ENCODE measurements at regions not wholly inside any gene's neighbourhood (a gene's known extent, or its start where the extent isn't known, plus 50 kb on each side); places are given as distances from the start of the nearest gene placed in this dataset.

GRCh38 chr4:177975315-177975987 is 533.2 kb upstream of the AGA start:
- H3K4me3 ChIP-seq (ENCODE audit: low read length), result no peak overlapping the region
- WGBS (ENCODE audit: extremely low coverage, insufficient coverage, low lambda C conversion rate), result no CpG with 5 or more reads among the region's 2 CpGs
- no peak overlapping the region for H3K27ac ChIP-seq (ENCODE audit: low read depth, low read length)

DNA sequence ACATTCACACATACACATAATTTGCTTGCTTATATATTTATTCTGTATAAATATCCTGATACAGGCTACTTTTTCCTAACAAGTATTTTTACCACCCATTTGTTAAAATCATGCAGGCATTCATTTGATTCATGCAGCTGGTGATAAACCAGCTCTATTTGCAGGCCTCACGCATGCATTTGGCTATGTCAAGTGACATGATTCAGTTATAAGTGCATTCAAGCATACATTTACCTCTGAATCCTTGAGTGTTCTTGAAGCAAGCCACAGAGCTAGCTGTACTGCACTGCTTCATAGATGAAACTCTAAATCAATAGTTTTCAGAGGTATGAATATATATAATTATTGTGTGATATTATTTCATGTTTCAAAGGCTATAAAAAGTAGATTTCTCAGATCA is 544.0 kb upstream of the AGA start:
- WGBS (ENCODE audit: extremely low coverage, insufficient coverage, low lambda C conversion rate), result no CpG with 5 or more reads among the region's 1 CpG
- H3K36me3 ChIP-seq (ENCODE audit: control insufficient read depth, insufficient read depth, low read length), result no peaks in the 10 kb centered on the region
- no peak overlapping the region for H3K18ac ChIP-seq (ENCODE audit: low read length)
- no peak overlapping the region for H3K9ac ChIP-seq (ENCODE audit: low read length)
- H3K23ac ChIP-seq (ENCODE audit: low read length), result no peak overlapping the region
- no peak for DNase-seq
- H3K56ac ChIP-seq (ENCODE audit: low read length), result no peak overlapping the region
- no peak overlapping the region for H2BK5ac ChIP-seq (ENCODE audit: low read length)
- H3K4me1 ChIP-seq (ENCODE audit: control insufficient read depth, low read depth, low read length), result no peaks in the 10 kb centered on the region
- no peak overlapping the region for H3K27ac ChIP-seq (ENCODE audit: low read depth, low read length)
- H3K79me1 ChIP-seq (ENCODE audit: low read length), result no peaks in the 10 kb centered on the region
- no peak overlapping the region for H4K5ac ChIP-seq (ENCODE audit: low read length)
- no peak overlapping the region for H3K4me2 ChIP-seq (ENCODE audit: low read length)
- no peak overlapping the region for H3K4ac ChIP-seq (ENCODE audit: low read depth, low read length)
- H2AK5ac ChIP-seq (ENCODE audit: low read length), result no peak overlapping the region
- no peak overlapping the region for H4K8ac ChIP-seq (ENCODE audit: low read depth, low read length)
- H2BK120ac ChIP-seq (ENCODE audit: low read depth, low read length), result no peak overlapping the region
- no peaks in the 10 kb centered on the region for H3K27me3 ChIP-seq (ENCODE audit: insufficient read depth, low read length, poor library complexity)
- no peak overlapping the region for H2BK15ac ChIP-seq (replicated peaks; ENCODE audit: low read depth)
- no peaks in the 10 kb centered on the region for H3K79me2 ChIP-seq (ENCODE audit: control insufficient read depth, insufficient read depth, low read length)
- H3K4me3 ChIP-seq (ENCODE audit: low read length), result no peak overlapping the region

More at GRCh38 chr4:177975315-177975987, 533.2 kb upstream of the AGA start:
- Histone ChIP-seq H2BK120ac (ENCODE audit: low read depth, low read length) (no peak overlapping the region), H2BK15ac (replicated peaks; ENCODE audit: low read depth) (no peak overlapping the region), H3K4ac (ENCODE audit: low read depth, low read length) (no peak overlapping the region), H3K4me1 (ENCODE audit: control insufficient read depth, low read depth, low read length) (no peaks in the 10 kb centered on the region), H4K8ac (ENCODE audit: low read depth, low read length) (no peak overlapping the region), H2BK5ac (ENCODE audit: low read length) (no peak overlapping the region), H3K9ac (ENCODE audit: low read length) (no peak overlapping the region), H3K27me3 (ENCODE audit: insufficient read depth, low read length, poor library complexity) (no peaks in the 10 kb centered on the region), H3K36me3 (ENCODE audit: control insufficient read depth, insufficient read depth, low read length) (no peaks in the 10 kb centered on the region), H3K4me2 (ENCODE audit: low read length) (no peak overlapping the region), H4K5ac (ENCODE audit: low read length) (no peak overlapping the region), H3K18ac (ENCODE audit: low read length) (no peak overlapping the region), H3K23ac (ENCODE audit: low read length) (no peak overlapping the region), H3K79me1 (ENCODE audit: low read length) (no peaks in the 10 kb centered on the region), H3K79me2 (ENCODE audit: control insufficient read depth, insufficient read depth, low read length) (no peaks in the 10 kb centered on the region), H2AK5ac (ENCODE audit: low read length) (no peak overlapping the region), H3K56ac (ENCODE audit: low read length) (no peak overlapping the region)
- no peak for DNase-seq

DNA sequence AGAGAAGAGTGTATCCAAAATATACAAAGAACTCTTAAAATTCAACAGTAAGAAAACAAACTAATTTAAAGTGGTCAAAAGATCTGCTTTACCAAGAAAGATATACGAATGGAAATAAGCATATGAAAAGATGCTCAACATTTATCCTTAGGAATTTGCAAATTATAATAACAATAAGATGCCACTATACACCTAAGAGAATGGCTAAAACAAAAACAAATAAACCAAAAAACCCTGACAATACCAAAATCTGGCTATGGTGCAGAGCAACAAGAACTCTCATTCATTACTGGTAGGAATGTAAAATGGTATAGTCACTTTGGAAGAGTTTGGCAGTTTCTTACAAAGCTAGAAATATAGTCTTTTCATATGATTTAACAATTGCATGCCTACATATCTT is 545.7 kb upstream of the AGA start:
- Histone ChIP-seq H4K8ac (ENCODE audit: low read depth, low read length) (no peak overlapping the region), H2BK120ac (ENCODE audit: low read depth, low read length) (no peak overlapping the region), H3K4me3 (ENCODE audit: low read length) (no peak overlapping the region), H3K27me3 (ENCODE audit: insufficient read depth, low read length, poor library complexity) (no peaks in the 10 kb centered on the region), H3K27ac (ENCODE audit: low read depth, low read length) (no peak overlapping the region), H3K36me3 (ENCODE audit: control insufficient read depth, insufficient read depth, low read length) (no peaks in the 10 kb centered on the region), H3K79me1 (ENCODE audit: low read length) (no peaks in the 10 kb centered on the region), H3K4me2 (ENCODE audit: low read length) (no peak overlapping the region), H3K4ac (ENCODE audit: low read depth, low read length) (no peak overlapping the region), H3K79me2 (ENCODE audit: control insufficient read depth, insufficient read depth, low read length) (no peaks in the 10 kb centered on the region), H4K5ac (ENCODE audit: low read length) (no peak overlapping the region), H3K9ac (ENCODE audit: low read length) (no peak overlapping the region), H2BK15ac (replicated peaks; ENCODE audit: low read depth) (no peak overlapping the region), H3K23ac (ENCODE audit: low read length) (no peak overlapping the region), H2BK5ac (ENCODE audit: low read length) (no peak overlapping the region), H2AK5ac (ENCODE audit: low read length) (no peak overlapping the region), H3K4me1 (ENCODE audit: control insufficient read depth, low read depth, low read length) (no peaks in the 10 kb centered on the region), H3K18ac (ENCODE audit: low read length) (no peak overlapping the region), H3K56ac (ENCODE audit: low read length) (no peak overlapping the region)
- DNase-seq, result no peak
- WGBS (ENCODE audit: extremely low coverage, insufficient coverage, low lambda C conversion rate), result no CpG with 5 or more reads among the region's 1 CpG

- Histone ChIP-seq H3K79me1 (ENCODE audit: low read length) (no peaks in the 10 kb centered on the region), H3K79me2 (ENCODE audit: control insufficient read depth, insufficient read depth, low read length) (no peaks in the 10 kb centered on the region), H3K56ac (ENCODE audit: low read length) (no peak overlapping the region), H3K9ac (ENCODE audit: low read length) (no peak overlapping the region), H3K4me1 (ENCODE audit: control insufficient read depth, low read depth, low read length) (no peaks in the 10 kb centered on the region), H4K8ac (ENCODE audit: low read depth, low read length) (no peak overlapping the region), H3K27me3 (ENCODE audit: insufficient read depth, low read length, poor library complexity) (no peaks in the 10 kb centered on the region), H2BK5ac (ENCODE audit: low read length) (no peak overlapping the region), H3K4me3 (ENCODE audit: low read length) (no peak overlapping the region), H3K27ac (ENCODE audit: low read depth, low read length) (no peak overlapping the region), H3K4me2 (ENCODE audit: low read length) (no peak overlapping the region), H2AK5ac (ENCODE audit: low read length) (no peak overlapping the region), H3K18ac (ENCODE audit: low read length) (no peak overlapping the region), H2BK15ac (replicated peaks; ENCODE audit: low read depth) (no peak overlapping the region), H2BK120ac (ENCODE audit: low read depth, low read length) (no peak overlapping the region), H3K23ac (ENCODE audit: low read length) (no peak overlapping the region), H3K36me3 (ENCODE audit: control insufficient read depth, insufficient read depth, low read length) (no peaks in the 10 kb centered on the region), H3K4ac (ENCODE audit: low read depth, low read length) (no peak overlapping the region), H4K5ac (ENCODE audit: low read length) (no peak overlapping the region)
- no peak for DNase-seq
- WGBS (ENCODE audit: extremely low coverage, insufficient coverage, low lambda C conversion rate), result no CpG with 5 or more reads among the region's 4 CpGs
These were observed 547.4 kb upstream of the AGA start for GRCh38 chr4:177989503-177990201.

GRCh38 chr4:178003098-178003657 is 560.9 kb upstream of the AGA start:
- Histone ChIP-seq H3K79me2 (ENCODE audit: control insufficient read depth, insufficient read depth, low read length) (no peaks in the 10 kb centered on the region), H4K5ac (ENCODE audit: low read length) (no peak overlapping the region), H3K36me3 (ENCODE audit: control insufficient read depth, insufficient read depth, low read length) (no peaks in the 10 kb centered on the region), H3K27ac (ENCODE audit: low read depth, low read length) (no peak overlapping the region), H3K18ac (ENCODE audit: low read length) (no peak overlapping the region), H3K4me2 (ENCODE audit: low read length) (no peak overlapping the region), H3K23ac (ENCODE audit: low read length) (no peak overlapping the region), H3K56ac (ENCODE audit: low read length) (no peak overlapping the region), H2AK5ac (ENCODE audit: low read length) (no peak overlapping the region), H3K9ac (ENCODE audit: low read length) (no peak overlapping the region), H3K4me3 (ENCODE audit: low read length) (no peak overlapping the region), H2BK5ac (ENCODE audit: low read length) (no peak overlapping the region), H3K79me1 (ENCODE audit: low read length) (no peaks in the 10 kb centered on the region), H2BK120ac (ENCODE audit: low read depth, low read length) (no peak overlapping the region), H3K27me3 (ENCODE audit: insufficient read depth, low read length, poor library complexity) (no peaks in the 10 kb centered on the region), H3K4me1 (ENCODE audit: control insufficient read depth, low read depth, low read length) (no peaks in the 10 kb centered on the region), H3K4ac (ENCODE audit: low read depth, low read length) (no peak overlapping the region), H4K8ac (ENCODE audit: low read depth, low read length) (no peak overlapping the region), H2BK15ac (replicated peaks; ENCODE audit: low read depth) (no peak overlapping the region)
- WGBS (ENCODE audit: extremely low coverage, insufficient coverage, low lambda C conversion rate), result no CpG with 5 or more reads among the region's 5 CpGs
- no peak for DNase-seq

Data from mesendoderm (in vitro differentiated cells).